GM12878 (cell line): ENCODE measurements at regions not wholly inside any gene's neighbourhood (a gene's known extent, or its start where the extent isn't known, plus 50 kb on each side); places are given as distances from the start of the nearest gene placed in this dataset.

Experiments
- ATAC-seq: fragments of 200-7000 bp; cut with Tn5 transposase; 3 replicates; pipeline ENCODE4 v1.9.1; 2020; ENCODE audit warnings: mild to moderate bottlenecking, moderate library complexity
- BruUV-seq: library from RNA; stranded (reverse); fragments of 400-500 nt; replicated peaks from 2 replicates; lab custom pipeline; 2021; lab: Mats Ljungman, UMichigan
- CTCF ChIA-PET: fragments of 300-600 bp; sonication (Branson Sonifier 250); formaldehyde crosslinking; extraction: SDS; loops from one replicate; lab custom pipeline; 2021; ENCODE audit warnings: inconsistent platforms; lab: Yijun Ruan, JAX
- POLR2A ChIA-PET: fragments of 350-600 bp; formaldehyde crosslinking; extraction: SDS; loops from one replicate; lab custom pipeline; 2021; ENCODE audit warnings: inconsistent platforms; lab: Charles Lee
- RAD21 ChIA-PET: fragments of 300-600 bp; sonication (Branson Sonifier 250); formaldehyde crosslinking; loops from one replicate; lab custom pipeline; 2023; ENCODE audit warnings: antibody characterized with exemption; ENCODE audit not compliant: unreplicated experiment; lab: Charles Lee
- SMC1A ChIA-PET: fragments of 300-600 bp; sonication (Branson Sonifier 250); formaldehyde crosslinking; loops from one replicate; lab custom pipeline; 2023; ENCODE audit not compliant: unreplicated experiment, uncharacterized antibody; lab: Charles Lee
- DNase-seq: peaks from one replicate; pipeline ENCODE4 v3.0.0-alpha.2; 2011; ENCODE audit warnings: low read depth, low spot score
- FAIRE-seq: peaks from 3 replicates; lab custom pipeline; 2011; peaks lifted over from hg19 to GRCh38; lab: Jason Lieb, UNC
- H2AFZ ChIP-seq: 2 replicates; pipeline ENCODE4 v1.6.0; 2011; ENCODE audit warnings: low read depth, low read length, control low read depth; ENCODE audit not compliant: control insufficient read depth
- H3K27ac ChIP-seq: 2 replicates; pipeline ENCODE4 v1.5.1; 2011; ENCODE audit warnings: control low read depth; ENCODE audit not compliant: control insufficient read depth, insufficient read depth
- H3K27me3 ChIP-seq, 2 experiments: replicated peaks in 1 of 2; 2 replicates each; pipeline versions ENCODE4 v1.6.0 to v1.6.1; 2011; ENCODE audit warnings: low read length in 1 of 2; ENCODE audit not compliant: control insufficient read depth in 2 of 2, insufficient read depth in 2 of 2
- H3K36me3 ChIP-seq, 2 experiments: 2 replicates each; pipeline ENCODE4 v1.5.1; 2011; ENCODE audit warnings: low read length in 1 of 2; ENCODE audit not compliant: control insufficient read depth in 2 of 2, insufficient read depth in 2 of 2
- H3K4me1 ChIP-seq: 2 replicates; pipeline ENCODE4 v1.6.1; 2011; ENCODE audit warnings: mild to moderate bottlenecking, low read length, moderate library complexity, mixed read lengths; ENCODE audit not compliant: control insufficient read depth, insufficient read depth
- H3K4me2 ChIP-seq: 2 replicates; pipeline ENCODE4 v1.6.0; 2011; ENCODE audit warnings: control low read depth; ENCODE audit not compliant: control insufficient read depth, insufficient read depth
- H3K4me3 ChIP-seq: fragments of 200-600 bp; sonication (generic); 2 replicates; pipeline ENCODE4 v1.5.1; 2016
- H3K79me2 ChIP-seq: 2 replicates; pipeline ENCODE4 v1.6.0; 2011; ENCODE audit warnings: low read length; ENCODE audit not compliant: control insufficient read depth, insufficient read depth
- H3K9ac ChIP-seq: 2 replicates; pipeline ENCODE4 v1.8.0; 2011; ENCODE audit warnings: low read length, control low read depth, mixed read lengths; ENCODE audit not compliant: control insufficient read depth, insufficient read depth
- H3K9me3 ChIP-seq: replicated peaks from 3 replicates; pipeline ENCODE4 v1.5.1; 2011; ENCODE audit warnings: mild to moderate bottlenecking, low read length; ENCODE audit not compliant: control insufficient read depth, insufficient read depth
- H4K20me1 ChIP-seq: 2 replicates; pipeline ENCODE4 v1.6.0; 2011; ENCODE audit not compliant: control insufficient read depth, insufficient read depth
- ATF7 ChIP-seq: fragments of 450-650 bp; IDR thresholded peaks from 2 replicates; pipeline ENCODE4 v1.6.1; 2016; ENCODE audit warnings: low read depth, mild to moderate bottlenecking
- E2F4 ChIP-seq: IDR thresholded peaks from 2 replicates; pipeline ENCODE4 v1.6.1; 2012; ENCODE audit warnings: low read depth, low read length, improper control_type of control experiment
- JUNB ChIP-seq: IDR thresholded peaks from 2 replicates; pipeline ENCODE4 v1.6.1; 2016; ENCODE audit warnings: antibody characterized with exemption, mild to moderate bottlenecking
- MTA2 ChIP-seq: fragments of 450-650 bp; IDR thresholded peaks from 2 replicates; pipeline ENCODE4 v1.6.1; 2016; ENCODE audit warnings: low read depth, mild to moderate bottlenecking, moderate library complexity
- MXI1 ChIP-seq: fragments of 150-350 bp; IDR thresholded peaks from 2 replicates; pipeline ENCODE4 v1.6.1; 2011; ENCODE audit warnings: low read depth, mild to moderate bottlenecking, inconsistent platforms, low read length, improper control_type of control experiment
- MYC ChIP-seq: IDR thresholded peaks from 2 replicates; pipeline ENCODE4 v1.6.1; 2011; ENCODE audit warnings: mild to moderate bottlenecking, low read length, moderate library complexity, inconsistent platforms; ENCODE audit not compliant: insufficient read depth, insufficient replicate concordance, insufficient read length, severe bottlenecking
- NBN ChIP-seq: fragments of 450-650 bp; IDR thresholded peaks from 2 replicates; pipeline ENCODE4 v1.6.1; 2016
- POU2F2 ChIP-seq: IDR thresholded peaks from 3 replicates; pipeline ENCODE4 v1.6.1; 2011; ENCODE audit warnings: low read depth, mild to moderate bottlenecking, low read length, borderline replicate concordance
- SUPT20H ChIP-seq: IDR thresholded peaks from 2 replicates; pipeline ENCODE4 v1.6.1; 2011; ENCODE audit warnings: low read depth, mild to moderate bottlenecking, low read length, moderate library complexity, borderline replicate concordance; ENCODE audit not compliant: control insufficient read depth
- TARDBP ChIP-seq: IDR thresholded peaks from 2 replicates; pipeline ENCODE4 v1.6.1; 2016; ENCODE audit warnings: borderline replicate concordance
- YBX1 ChIP-seq: fragments of 450-650 bp; IDR thresholded peaks from 2 replicates; pipeline ENCODE4 v1.6.1; 2016; ENCODE audit warnings: antibody characterized with exemption
- in situ Hi-C: fragments of 300-500 bp; cut with MboI; formaldehyde crosslinking; loops from 9 replicates; pipeline ENCODE4 v1.14.3; 2018; ENCODE audit warnings: mixed read lengths
- intact Hi-C: fragments of 100-400 bp; cut with micrococcal nuclease; formaldehyde crosslinking; loops from one replicate; pipeline ENCODE4 v1.14.2; 2022; ENCODE audit not compliant: unreplicated experiment

- no peak for TF ChIP-seq MXI1
- TF ChIP-seq E2F4, result no peak
These were observed 593.3 kb downstream of the CPS1 start (continued) for GRCh38 chr2:211149731-211150130.

GRCh38 chr2:211157211-211157610 is 600.8 kb downstream of the CPS1 start:
- H3K4me2 ChIP-seq, result no peak overlapping the region
- H2AFZ ChIP-seq, result no peak overlapping the region
- no peaks in the 10 kb centered on the region for H3K79me2 ChIP-seq
- no peaks in the 10 kb centered on the region for H3K9me3 ChIP-seq
- H4K20me1 ChIP-seq, result no peaks in the 10 kb centered on the region
- ATAC-seq, result no peak
- in situ Hi-C loops (no loop called here), intact Hi-C loops (no loop called here)
- H3K4me3 ChIP-seq, result no peak overlapping the region
- no peak for TF ChIP-seq MTA2
- TF ChIP-seq JUNB, result no peak
- TF ChIP-seq POU2F2, result no peak
- no peak for TF ChIP-seq NBN
- no peak for TF ChIP-seq MYC
- TF ChIP-seq YBX1, result no peak
- TF ChIP-seq ATF7, result no peak
- no peak for TF ChIP-seq TARDBP
- no peak for TF ChIP-seq SUPT20H
- no peak overlapping the region for H3K27ac ChIP-seq
- no TSS peak for BruUV-seq
- H3K27me3 ChIP-seq, result no peaks in the 10 kb centered on the region
- no peak for FAIRE-seq
- POLR2A ChIA-PET, result no interaction called here
- H3K9ac ChIP-seq, result no peak overlapping the region
- SMC1A ChIA-PET, result interaction anchor here (0.6 to 1.8 kb wide), 8 partner anchors 65 to 653 kb away, joined by 3 to 8 read pairs (median 3); no protein-coding TSS in a partner anchor
- RAD21 ChIA-PET, result interaction anchor here (0.8 to 1.0 kb wide), 3 partner anchors 70 to 539 kb away, joined by 3 read pairs; no protein-coding TSS in a partner anchor
- DNase-seq, result no peak
- CTCF ChIA-PET, result interaction anchor here (0.6 to 2.9 kb wide), 16 partner anchors 14 to 563 kb away, joined by 3 to 17 read pairs (median 4); no protein-coding TSS in a partner anchor
- no peaks in the 10 kb centered on the region for H3K4me1 ChIP-seq
- H3K36me3 ChIP-seq, result no peaks in the 10 kb centered on the region
